ENCODE measurements at regions not wholly inside any gene's neighbourhood (a gene's known extent, or its start where the extent isn't known, plus 50 kb on each side); places are given as distances from the start of the nearest gene placed in this dataset.

GRCh38 chr7:155864271-155864985 lies 52.2 kb upstream of the SHH start:
- no peaks in the 10 kb centered on the region for H3K27me3 ChIP-seq (ENCODE audit: control insufficient read depth, insufficient read depth)
- DNase-seq: no peak
- no peak for ATAC-seq

GRCh38 chr7:155863721-155864151 lies 51.5 kb upstream of the SHH start:
- 85% methylated on average over 11 of the region's 11 CpGs for WGBS
- intact Hi-C loops (cut with DNase I): no loop called here
- no peak overlapping the region for H3K27ac ChIP-seq (ENCODE audit: low read length)
- no peak overlapping the region for H3K4me3 ChIP-seq (ENCODE audit: low read length)
- no peaks in the 10 kb centered on the region for H3K9me3 ChIP-seq (ENCODE audit: control insufficient read depth, low read length)
- DNase-seq (no peak), ATAC-seq (no peak)
- peaks cover 3% of the 10 kb centered on the region for H3K4me1 ChIP-seq (ENCODE audit: control insufficient read depth, insufficient read depth, low read length)
- H3K27me3 ChIP-seq (ENCODE audit: control insufficient read depth, insufficient read depth): no peaks in the 10 kb centered on the region

More at GRCh38 chr7:155864271-155864985, 52.2 kb upstream of the SHH start:
- intact Hi-C loops (cut with DNase I): no loop called here
- peaks cover 3% of the 10 kb centered on the region for H3K4me1 ChIP-seq (ENCODE audit: control insufficient read depth, insufficient read depth, low read length)
- H3K27ac ChIP-seq (ENCODE audit: low read length): no peak overlapping the region
- WGBS: 85% methylated on average over 10 of the region's 10 CpGs
- no peaks in the 10 kb centered on the region for H3K9me3 ChIP-seq (ENCODE audit: control insufficient read depth, low read length)
- no peak overlapping the region for H3K4me3 ChIP-seq (ENCODE audit: low read length)

- Histone ChIP-seq H3K27ac (ENCODE audit: low read length) (no peak overlapping the region), H3K27me3 (ENCODE audit: control insufficient read depth, insufficient read depth) (no peaks in the 10 kb centered on the region), H3K4me3 (ENCODE audit: low read length) (no peak overlapping the region), H3K4me1 (ENCODE audit: control insufficient read depth, insufficient read depth, low read length) (peaks cover 3% of the 10 kb centered on the region), H3K9me3 (ENCODE audit: control insufficient read depth, low read length) (no peaks in the 10 kb centered on the region)
- ATAC-seq (no peak), DNase-seq (no peak)
- 77% methylated on average over 12 of the region's 12 CpGs for WGBS
- intact Hi-C loops (cut with DNase I): no loop called here
These were observed 50.0 kb upstream of the SHH start for GRCh38 chr7:155862123-155862892.
